ENCODE measurements at regions not wholly inside any gene's neighbourhood (a gene's known extent, or its start where the extent isn't known, plus 50 kb on each side); places are given as distances from the start of the nearest gene placed in this dataset.

DNA sequence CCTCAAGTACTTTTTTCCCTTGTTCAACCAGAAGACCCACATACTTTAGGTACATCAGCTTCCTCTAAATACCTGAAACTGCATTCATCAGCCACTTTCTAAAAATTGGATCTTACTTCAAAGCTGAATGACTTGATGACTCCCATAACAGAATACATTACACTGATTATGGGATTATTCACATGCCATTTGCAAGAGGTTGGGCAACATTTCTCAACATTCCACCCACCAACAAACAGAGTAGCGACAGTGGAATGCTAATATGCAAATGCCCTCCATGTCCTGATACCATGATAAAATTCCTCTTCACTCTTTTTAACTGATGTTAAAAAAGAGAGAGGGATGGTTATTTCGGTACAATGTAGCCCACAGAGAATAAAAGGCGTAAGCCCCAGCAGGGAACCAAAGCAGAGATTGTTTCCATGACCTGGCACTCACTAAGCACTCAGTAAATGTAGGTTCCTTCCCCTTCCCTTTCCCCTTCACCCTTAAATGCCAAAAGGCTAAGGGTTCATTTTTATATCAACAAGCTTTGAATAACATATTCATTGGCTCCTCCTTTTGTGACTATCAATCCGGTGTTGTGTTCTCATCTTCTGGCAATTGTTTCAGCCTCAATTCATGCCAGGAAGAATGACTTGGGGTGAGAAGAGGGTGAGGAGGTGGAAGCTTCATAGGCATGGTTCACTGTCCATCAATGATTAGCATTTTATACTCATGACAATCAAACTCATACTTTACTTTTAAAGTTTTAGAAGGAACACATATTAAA is 317.2 kb downstream of the DHX15 start:
- TF ChIP-seq, protein P1, sequence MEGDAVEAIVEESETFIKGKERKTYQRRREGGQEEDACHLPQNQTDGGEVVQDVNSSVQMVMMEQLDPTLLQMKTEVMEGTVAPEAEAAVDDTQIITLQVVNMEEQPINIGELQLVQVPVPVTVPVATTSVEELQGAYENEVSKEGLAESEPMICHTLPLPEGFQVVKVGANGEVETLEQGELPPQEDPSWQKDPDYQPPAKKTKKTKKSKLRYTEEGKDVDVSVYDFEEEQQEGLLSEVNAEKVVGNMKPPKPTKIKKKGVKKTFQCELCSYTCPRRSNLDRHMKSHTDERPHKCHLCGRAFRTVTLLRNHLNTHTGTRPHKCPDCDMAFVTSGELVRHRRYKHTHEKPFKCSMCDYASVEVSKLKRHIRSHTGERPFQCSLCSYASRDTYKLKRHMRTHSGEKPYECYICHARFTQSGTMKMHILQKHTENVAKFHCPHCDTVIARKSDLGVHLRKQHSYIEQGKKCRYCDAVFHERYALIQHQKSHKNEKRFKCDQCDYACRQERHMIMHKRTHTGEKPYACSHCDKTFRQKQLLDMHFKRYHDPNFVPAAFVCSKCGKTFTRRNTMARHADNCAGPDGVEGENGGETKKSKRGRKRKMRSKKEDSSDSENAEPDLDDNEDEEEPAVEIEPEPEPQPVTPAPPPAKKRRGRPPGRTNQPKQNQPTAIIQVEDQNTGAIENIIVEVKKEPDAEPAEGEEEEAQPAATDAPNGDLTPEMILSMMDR (IDR thresholded peaks at IDR 0.05; ENCODE audit: unreplicated experiment in 3 of 3) = no peak
- Mint-ChIP-seq H3K27ac (no peak overlapping the region), H3K36me3 (ENCODE audit: low read depth) (no peaks in the 10 kb centered on the region), H3K4me1 (no peaks in the 10 kb centered on the region), H3K27me3 (ENCODE audit: low read depth) (peaks cover 5% of the 10 kb centered on the region), H3K4me3 (no peak overlapping the region), H3K9me3 (no peaks in the 10 kb centered on the region)

DNA sequence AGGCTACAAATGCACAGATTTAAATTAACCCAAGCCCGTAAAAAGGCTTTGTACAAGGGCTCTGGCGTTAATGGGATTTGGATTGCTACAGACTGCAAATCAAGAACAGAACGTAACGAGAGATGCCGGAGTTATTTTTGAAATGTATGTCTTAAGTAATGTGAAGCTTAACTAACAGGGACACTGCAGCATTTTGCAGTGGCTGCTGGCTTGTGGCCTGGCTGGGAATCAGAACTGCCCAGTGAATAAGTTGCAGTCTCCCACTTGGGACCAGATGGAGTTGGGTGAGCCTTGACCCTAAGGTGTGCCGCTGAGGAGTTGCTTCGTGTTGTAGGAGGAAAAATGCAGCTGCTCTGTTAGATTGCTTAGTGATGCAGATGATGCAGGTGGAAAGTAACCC is 318.4 kb downstream of the DHX15 start:
- H3K27ac Mint-ChIP-seq = no peak overlapping the region
- H3K4me1 Mint-ChIP-seq = peaks cover 4% of the 10 kb centered on the region
- TF ChIP-seq, protein P1 (IDR thresholded peaks at IDR 0.05; ENCODE audit: unreplicated experiment in 3 of 3) = no peak
- no peaks in the 10 kb centered on the region for H3K36me3 Mint-ChIP-seq (ENCODE audit: low read depth)
- peaks cover 9% of the 10 kb centered on the region for H3K27me3 Mint-ChIP-seq (ENCODE audit: low read depth)
- no peak overlapping the region for H3K4me3 Mint-ChIP-seq
- no peaks in the 10 kb centered on the region for H3K9me3 Mint-ChIP-seq

DNA sequence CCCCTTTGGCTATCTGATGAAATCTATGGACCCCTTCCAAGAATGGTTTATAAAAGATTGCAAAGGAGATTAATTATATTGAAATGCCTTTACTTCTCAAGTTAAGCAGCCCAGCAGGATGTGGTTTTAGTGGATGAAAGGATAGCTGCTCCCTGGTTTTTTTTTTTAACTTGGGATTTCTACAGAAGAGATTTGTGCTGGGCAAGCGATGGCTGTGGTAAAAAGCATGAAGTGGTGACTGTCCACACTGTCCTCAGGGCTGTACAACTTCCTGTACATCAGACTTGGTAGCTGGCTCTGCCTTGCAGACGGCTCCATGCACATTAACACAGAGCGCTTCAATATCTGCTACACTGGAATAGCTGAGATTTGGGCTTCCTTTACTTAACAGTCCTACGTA is 321.7 kb downstream of the DHX15 start:
- Mint-ChIP-seq H3K27me3 (ENCODE audit: low read depth) (peaks cover 13% of the 10 kb centered on the region), H3K4me3 (no peak overlapping the region), H3K9me3 (no peaks in the 10 kb centered on the region)

DNA sequence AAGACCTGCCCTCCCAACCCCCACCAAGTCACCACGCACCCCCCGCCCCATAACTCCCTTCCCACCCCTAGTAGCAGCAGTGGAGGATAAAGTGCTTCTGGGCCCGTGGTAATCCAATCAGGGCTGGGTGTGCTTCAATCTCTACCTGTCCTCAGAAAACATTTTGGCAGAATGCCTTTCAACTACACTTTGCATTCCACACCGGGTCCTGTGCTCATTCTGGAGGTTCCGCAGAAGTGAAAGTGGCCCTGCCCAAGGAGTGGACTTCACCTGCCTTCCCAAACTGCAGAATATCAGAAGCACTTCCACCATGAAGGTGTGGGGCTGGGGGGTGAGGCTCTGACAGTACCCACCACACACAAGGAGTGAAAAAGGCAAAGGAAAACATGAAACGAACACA is 322.3 kb downstream of the DHX15 start:
- no peaks in the 10 kb centered on the region for H3K9me3 Mint-ChIP-seq

More for the DNA sequence above, 321.7 kb downstream of the DHX15 start:
- H3K4me1 Mint-ChIP-seq = peaks cover 4% of the 10 kb centered on the region
- no peak overlapping the region for H3K27ac Mint-ChIP-seq
- no peaks in the 10 kb centered on the region for H3K36me3 Mint-ChIP-seq (ENCODE audit: low read depth)
- TF ChIP-seq, protein P1 (IDR thresholded peaks at IDR 0.05; ENCODE audit: unreplicated experiment in 3 of 3) = no peak

DNA sequence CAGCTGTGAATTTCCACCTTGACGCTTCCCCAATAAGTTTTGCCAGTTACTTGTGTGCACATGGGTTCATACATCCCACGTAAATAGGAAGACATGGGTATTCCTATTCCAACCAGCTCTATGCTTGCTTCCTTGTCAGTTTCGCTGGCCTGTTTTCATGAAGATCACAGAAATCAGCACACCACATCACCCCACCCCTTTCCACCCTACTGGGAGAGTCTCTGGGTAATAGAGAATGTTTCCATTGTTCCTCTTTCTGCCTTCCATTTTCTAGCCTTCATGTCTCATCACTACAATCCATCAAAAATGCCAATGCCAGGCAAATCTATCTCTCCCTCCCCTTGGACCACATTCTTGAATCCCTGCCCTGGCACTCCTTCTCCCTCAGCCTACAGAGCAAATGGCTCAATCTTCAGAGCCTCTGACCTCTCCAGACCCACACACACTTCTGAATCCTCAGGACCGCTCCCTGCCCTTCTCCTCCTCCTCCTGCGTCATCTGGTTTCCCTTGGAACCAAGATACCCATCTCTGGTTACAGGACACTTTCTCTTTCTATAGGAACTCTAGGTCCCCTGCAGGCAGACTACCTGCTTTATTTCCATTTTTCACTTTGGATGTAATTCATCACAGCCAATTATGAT is 323.3 kb downstream of the DHX15 start:
- H3K4me1 Mint-ChIP-seq = peaks cover 4% of the 10 kb centered on the region
- no peaks in the 10 kb centered on the region for H3K36me3 Mint-ChIP-seq (ENCODE audit: low read depth)
- peaks cover 13% of the 10 kb centered on the region for H3K27me3 Mint-ChIP-seq (ENCODE audit: low read depth)
- TF ChIP-seq, protein P1 (IDR thresholded peaks at IDR 0.05; ENCODE audit: unreplicated experiment in 3 of 3) = no peak
- no peaks in the 10 kb centered on the region for H3K9me3 Mint-ChIP-seq
- no peak overlapping the region for H3K4me3 Mint-ChIP-seq
- no peak overlapping the region for H3K27ac Mint-ChIP-seq

More for the DNA sequence above, 322.3 kb downstream of the DHX15 start:
- Mint-ChIP-seq H3K4me1 (peaks cover 4% of the 10 kb centered on the region), H3K27ac (no peak overlapping the region), H3K36me3 (ENCODE audit: low read depth) (no peaks in the 10 kb centered on the region), H3K27me3 (ENCODE audit: low read depth) (peaks cover 13% of the 10 kb centered on the region), H3K4me3 (no peak overlapping the region)
- TF ChIP-seq, protein P1 (IDR thresholded peaks at IDR 0.05; ENCODE audit: unreplicated experiment in 3 of 3) = no peak
